PFSK-1 (cell line): ENCODE measurements at regions not wholly inside any gene's neighbourhood (a gene's known extent, or its start where the extent isn't known, plus 50 kb on each side); places are given as distances from the start of the nearest gene placed in this dataset.

Source experiments
- FOXP2 ChIP-seq: optimal IDR thresholded peaks from 2 replicates; pipeline ENCODE3; 2011; ENCODE audit warnings: borderline replicate concordance, control low read depth, inconsistent platforms; ENCODE audit not compliant: insufficient read depth; ENCODE audit errors: extremely low read length, extremely low read depth
- POLR2AphosphoS5 ChIP-seq: IDR thresholded peaks from 2 replicates; pipeline ENCODE4 v1.6.1; 2012; ENCODE audit warnings: low read depth, mild to moderate bottlenecking, control low read depth, low read length, moderate library complexity
- REST ChIP-seq, 2 experiments: IDR thresholded peaks; 2 replicates each; pipeline versions ENCODE4 v1.6.1 to v1.8.0; 2011 to 2012; ENCODE audit warnings: low read depth in 2 of 2, low read length in 2 of 2, control low read depth in 1 of 2, inconsistent platforms in 1 of 2, mild to moderate bottlenecking in 1 of 2, moderate library complexity in 1 of 2; ENCODE audit not compliant: insufficient read depth in 1 of 2
- SIN3A ChIP-seq: IDR thresholded peaks from 2 replicates; pipeline ENCODE4 v1.6.1; 2012; ENCODE audit warnings: mild to moderate bottlenecking, low read length, moderate library complexity, borderline replicate concordance; ENCODE audit not compliant: insufficient read depth
- TAF1 ChIP-seq: IDR thresholded peaks from 2 replicates; pipeline ENCODE4 v1.6.1; 2012; ENCODE audit warnings: low read length, control low read depth, borderline replicate concordance; ENCODE audit not compliant: insufficient read depth

- TF ChIP-seq POLR2AphosphoS5 (no peak), REST (IDR thresholded peaks at IDR 0.05; ENCODE audit: insufficient read depth in 1 of 2, low read depth in 2 of 2, low read length in 2 of 2) (no peak), FOXP2 (no peak), TAF1 (no peak), SIN3A (no peak)
Observed at GRCh38 chr3:104149154-104149553, 1217.6 kb upstream of the ALCAM start.

GRCh38 chr3:104150724-104151123 is 1216.0 kb upstream of the ALCAM start:
- no peak for TF ChIP-seq TAF1
- no peak for TF ChIP-seq POLR2AphosphoS5
- no peak for TF ChIP-seq REST (IDR thresholded peaks at IDR 0.05; ENCODE audit: insufficient read depth in 1 of 2, low read depth in 2 of 2, low read length in 2 of 2)
- no peak for TF ChIP-seq FOXP2
- no peak for TF ChIP-seq SIN3A

GRCh38 chr3:104154896-104155295 is 1211.8 kb upstream of the ALCAM start:
- no peak for TF ChIP-seq SIN3A
- TF ChIP-seq POLR2AphosphoS5: no peak
- TF ChIP-seq REST (IDR thresholded peaks at IDR 0.05; ENCODE audit: insufficient read depth in 1 of 2, low read depth in 2 of 2, low read length in 2 of 2): no peak
- no peak for TF ChIP-seq TAF1
- no peak for TF ChIP-seq FOXP2

- no peak for TF ChIP-seq SIN3A
- no peak for TF ChIP-seq FOXP2
- no peak for TF ChIP-seq REST (IDR thresholded peaks at IDR 0.05; ENCODE audit: insufficient read depth in 1 of 2, low read depth in 2 of 2, low read length in 2 of 2)
- TF ChIP-seq TAF1: no peak
- TF ChIP-seq POLR2AphosphoS5: no peak
Observed at GRCh38 chr3:104165866-104166265, 1200.8 kb upstream of the ALCAM start.

- TF ChIP-seq REST (IDR thresholded peaks at IDR 0.05; ENCODE audit: insufficient read depth in 1 of 2, low read depth in 2 of 2, low read length in 2 of 2) (no peak), FOXP2 (no peak), TAF1 (no peak), POLR2AphosphoS5 (no peak), SIN3A (no peak)
Observed at GRCh38 chr3:104168386-104168785, 1198.3 kb upstream of the ALCAM start.
